Prostate gland (tissue), 2 donors: ENCODE measurements at regions not wholly inside any gene's neighbourhood (a gene's known extent, or its start where the extent isn't known, plus 50 kb on each side); places are given as distances from the start of the nearest gene placed in this dataset.
"Not testable (repeated sequence)": the region's sequence is repeated elsewhere in the genome, so short reads cannot be mapped to it uniquely, and the experiment has no call there.

Experiments used
- DNase-seq: peaks from one replicate; pipeline ENCODE4 v3.0.0-alpha.2; 2019; ENCODE audit warnings: low spot score
- H3K27ac ChIP-seq, 2 donors: fragments of 200-600 bp; sonication (generic); 2 replicates each; pipeline ENCODE4 v1.5.1; 2017 to 2019
- H3K27me3 ChIP-seq: fragments of 200-600 bp; sonication (generic); replicated peaks from 2 replicates; pipeline ENCODE4 v1.5.1; 2019; ENCODE audit not compliant: insufficient read depth
- H3K36me3 ChIP-seq, 2 donors: fragments of 200-600 bp; sonication (generic); 1 replicate in 1 of 2; 2 replicates in 1 of 2; pipeline versions ENCODE4 v1.5.1 to v1.8.1; 2017 to 2019
- H3K4me1 ChIP-seq: fragments of 200-600 bp; sonication (generic); replicated peaks from 2 replicates; pipeline ENCODE4 v1.5.1; 2019
- H3K4me3 ChIP-seq, 2 donors: fragments of 200-600 bp; sonication (generic); 2 replicates each; pipeline ENCODE4 v1.5.1; 2017 to 2019
- H3K9me3 ChIP-seq: fragments of 200-600 bp; sonication (generic); 2 replicates; pipeline ENCODE4 v1.5.1; 2017
- WGBS: methylation state at CpG from one replicate; pipeline ENCODE4 v1.1.5; 2018; 5-methylcytosine and 5-hydroxymethylcytosine counted together
- intact Hi-C: fragments of 100-400 bp; cut with DNase I; formaldehyde crosslinking; loops from one replicate; pipeline ENCODE4 v1.14.2; 2022

DNA sequence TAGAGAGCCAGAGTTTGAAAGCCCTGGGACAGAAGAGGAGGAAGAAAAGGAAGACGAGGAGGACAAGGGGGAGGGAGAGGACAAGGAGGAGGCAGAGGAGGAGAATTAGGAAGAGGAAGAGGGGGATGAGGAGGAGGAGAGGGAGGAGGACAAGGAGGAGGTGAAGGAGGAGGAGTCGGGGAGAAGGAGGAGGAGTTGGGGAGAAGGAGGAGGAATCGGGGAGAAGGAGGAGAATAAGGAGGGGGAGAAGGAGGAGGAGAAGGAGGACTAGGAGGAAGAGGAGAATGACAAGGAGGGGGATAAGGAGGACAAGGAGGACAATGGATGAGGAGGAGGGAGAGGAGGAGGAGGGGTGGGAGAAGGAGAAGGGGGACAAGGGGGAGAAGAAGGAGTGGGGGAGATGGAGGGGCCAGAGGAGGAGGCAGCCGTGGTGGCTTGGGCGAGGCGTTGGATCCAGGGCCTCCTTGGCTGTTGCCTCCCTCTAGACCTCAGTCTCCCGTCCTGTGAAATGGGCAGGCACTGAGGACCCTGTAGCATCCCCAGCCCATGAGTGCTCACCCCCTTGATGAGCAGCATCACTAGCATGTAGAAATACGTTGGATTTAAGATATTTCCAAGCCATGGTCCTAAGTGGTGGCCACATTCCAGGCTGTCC, 179.6 kb downstream of the LMLN start:
- H3K27me3 ChIP-seq, H3K36me3 ChIP-seq, H3K27ac ChIP-seq, intact Hi-C loops, H3K4me3 ChIP-seq, DNase-seq, H3K9me3 ChIP-seq, H3K4me1 ChIP-seq: not testable (repeated sequence)
- 54% methylated on average over 8 of the region's 8 CpGs for WGBS

DNA sequence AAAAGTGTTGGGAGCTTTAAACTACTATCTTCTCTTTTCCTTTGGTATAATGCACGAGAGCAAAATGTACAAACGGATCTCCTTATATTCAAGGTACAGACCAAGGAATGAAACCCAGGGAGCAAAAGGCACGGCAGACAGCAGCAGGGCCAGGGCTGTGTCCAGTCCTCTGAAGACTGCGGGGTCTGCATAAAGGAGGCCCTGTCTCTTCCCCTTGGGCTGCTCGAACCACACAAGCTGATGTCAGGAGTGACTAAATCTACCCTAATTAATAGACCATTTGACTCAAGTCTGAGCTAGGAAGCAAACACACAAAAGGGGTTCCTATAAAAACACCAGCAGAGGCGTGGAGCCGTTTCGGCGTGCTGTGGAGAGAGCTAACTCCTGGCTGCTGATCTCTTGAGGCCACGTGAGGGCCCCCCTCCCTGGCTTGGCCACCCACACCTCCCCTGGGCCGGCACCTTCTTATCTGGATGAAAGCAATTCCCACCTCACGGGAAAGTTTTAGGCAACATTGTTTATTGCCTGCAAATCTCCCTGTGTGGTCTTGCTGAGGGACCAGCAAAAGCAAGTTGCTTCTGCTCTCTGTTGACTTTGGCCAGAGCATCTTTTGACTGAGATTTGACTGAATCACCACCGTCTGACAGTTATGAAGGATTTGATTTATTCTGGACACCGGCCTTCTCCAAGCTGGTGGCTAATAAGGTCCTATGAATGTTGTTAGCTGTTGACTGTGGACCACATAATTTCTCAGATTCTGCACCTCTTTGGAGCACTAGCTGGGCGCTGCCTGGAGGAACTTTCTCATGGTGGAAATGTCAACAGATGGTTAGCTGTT, 183.5 kb downstream of the LMLN start:
- H3K36me3 ChIP-seq, H3K27me3 ChIP-seq, H3K27ac ChIP-seq, H3K4me1 ChIP-seq, H3K9me3 ChIP-seq, intact Hi-C loops, H3K4me3 ChIP-seq, DNase-seq: not testable (repeated sequence)
- WGBS: 36% methylated on average over 11 of the region's 15 CpGs

DNA sequence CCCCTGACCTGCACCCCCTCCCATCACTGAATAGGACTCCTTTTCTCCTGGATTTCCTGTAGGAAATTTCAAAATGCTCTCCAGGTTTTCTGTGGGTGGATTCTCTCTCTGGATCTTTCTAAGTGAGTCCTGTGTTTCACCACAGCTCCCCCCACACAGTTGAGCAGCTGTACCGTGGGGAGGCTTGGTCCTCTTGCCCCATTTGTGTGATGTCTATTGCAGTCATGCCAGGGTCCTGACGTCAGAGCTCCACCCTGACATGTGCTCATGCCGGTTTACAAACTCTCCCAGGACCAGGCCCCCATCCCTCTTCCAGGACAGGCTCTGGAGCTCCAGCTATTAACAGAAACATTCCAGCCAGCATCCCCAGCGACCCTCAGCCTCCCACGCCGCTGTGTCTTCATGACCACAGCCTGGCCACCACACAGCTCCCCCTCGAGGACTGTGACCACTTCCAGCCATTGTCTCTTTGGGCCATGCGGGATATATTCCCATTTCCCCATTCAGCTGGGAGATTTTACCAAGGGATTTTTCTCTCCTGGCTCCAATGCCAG, 185.3 kb downstream of the LMLN start:
- H3K36me3 ChIP-seq, H3K4me1 ChIP-seq, H3K27ac ChIP-seq, intact Hi-C loops, H3K4me3 ChIP-seq, DNase-seq, H3K27me3 ChIP-seq, H3K9me3 ChIP-seq: not testable (repeated sequence)
- WGBS: 12% methylated on average over 3 of the region's 8 CpGs

DNA sequence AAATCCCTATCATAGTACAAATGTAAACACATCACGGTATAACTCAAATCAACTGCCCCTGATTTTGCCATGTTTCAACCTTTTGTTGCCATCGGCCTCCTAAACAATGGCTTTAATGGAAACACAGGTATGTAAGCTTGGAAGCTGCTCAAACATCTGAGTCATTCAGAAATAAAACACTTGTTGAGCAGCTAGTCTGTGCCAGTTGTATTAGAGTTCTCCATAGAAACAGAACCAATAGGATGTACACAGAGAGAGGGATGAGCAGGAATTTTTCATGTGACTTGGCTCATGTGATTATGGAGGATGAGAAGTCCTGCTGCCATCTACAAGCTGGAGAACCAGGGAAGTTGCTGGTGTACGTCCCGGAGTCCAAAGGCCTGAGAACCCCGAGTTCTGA, 186.1 kb downstream of the LMLN start:
- H3K27me3 ChIP-seq, intact Hi-C loops, H3K27ac ChIP-seq, H3K36me3 ChIP-seq, H3K4me3 ChIP-seq, H3K4me1 ChIP-seq, H3K9me3 ChIP-seq: not testable (repeated sequence)
- DNase-seq: peak; percentile 30
- 49% methylated on average over 5 of the region's 5 CpGs for WGBS

DNA sequence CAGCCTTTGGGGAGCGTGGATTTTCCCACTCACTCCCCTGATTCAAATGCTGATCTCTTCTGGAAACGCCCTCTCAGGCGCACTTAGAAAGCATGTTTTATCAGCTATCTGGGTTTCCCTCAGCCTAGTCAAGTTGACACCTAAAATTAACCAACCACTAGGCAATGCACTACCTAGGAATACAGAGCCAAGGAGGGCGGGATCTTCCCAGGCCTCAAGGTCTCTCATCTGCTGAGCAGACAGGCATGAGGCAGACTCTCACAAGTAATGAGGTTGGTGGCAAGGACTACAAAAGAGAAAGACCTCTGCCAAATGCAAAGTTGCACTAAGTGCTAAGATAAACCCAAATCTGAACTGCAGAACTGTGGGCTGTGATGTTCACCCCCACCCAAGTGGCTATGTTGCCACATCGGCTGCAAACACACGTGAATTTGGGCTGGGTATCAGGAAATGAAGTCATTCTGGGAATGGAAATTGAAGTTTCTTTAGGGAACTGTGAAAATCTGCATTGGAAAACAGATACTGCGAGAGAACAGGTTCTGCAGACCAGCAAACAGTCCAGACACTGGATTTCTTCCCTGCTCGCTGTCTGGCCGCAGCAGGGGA, 186.6 kb downstream of the LMLN start:
- H3K27ac ChIP-seq, H3K27me3 ChIP-seq, H3K9me3 ChIP-seq, DNase-seq, H3K4me1 ChIP-seq, H3K36me3 ChIP-seq, H3K4me3 ChIP-seq, intact Hi-C loops: not testable (repeated sequence)
- 68% methylated on average over 8 of the region's 9 CpGs for WGBS

DNA sequence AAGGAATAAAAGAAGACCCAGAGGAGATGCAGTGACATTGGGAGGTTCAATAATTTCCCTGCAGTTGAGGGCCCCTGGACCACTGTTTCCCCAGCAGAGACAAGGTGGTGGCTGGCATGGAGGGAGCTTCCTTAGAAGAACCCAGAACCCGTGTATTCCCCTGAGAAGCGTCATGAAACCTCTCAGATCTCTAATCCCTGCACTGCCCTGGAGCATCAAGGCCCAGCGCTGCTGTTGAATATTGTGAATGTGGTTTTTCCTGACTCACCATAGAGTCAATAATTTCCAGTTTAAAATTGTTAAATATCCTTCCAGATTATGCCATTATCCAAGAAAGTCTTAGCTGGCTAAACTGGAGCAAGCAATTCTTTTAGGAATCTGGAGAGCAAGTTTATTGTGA, 187.2 kb downstream of the LMLN start:
- H3K9me3 ChIP-seq: not testable (repeated sequence)

DNA sequence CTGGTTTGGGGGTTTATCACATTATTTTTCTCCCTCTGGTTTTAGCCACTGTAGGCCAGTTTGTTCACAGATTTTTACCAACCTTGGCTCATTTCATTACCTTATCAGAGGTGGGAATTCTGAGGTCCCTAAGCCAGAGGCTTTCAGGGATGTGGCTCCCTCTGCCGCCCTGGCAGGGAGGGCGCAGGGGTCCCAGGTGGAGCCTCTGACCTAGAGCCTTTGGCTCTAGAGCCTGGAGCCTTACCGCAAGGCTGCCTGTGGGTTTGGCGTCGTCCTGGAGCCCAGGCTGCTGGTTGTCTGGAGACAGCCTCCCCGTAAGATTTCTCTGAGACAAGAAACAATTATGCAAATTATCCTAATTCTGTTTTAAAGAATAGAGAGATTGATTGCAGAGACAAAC, 188.0 kb downstream of the LMLN start:
- intact Hi-C loops, H3K4me1 ChIP-seq, H3K9me3 ChIP-seq, DNase-seq, H3K4me3 ChIP-seq, H3K27ac ChIP-seq, H3K36me3 ChIP-seq, H3K27me3 ChIP-seq: not testable (repeated sequence)
- WGBS: 79% methylated on average over 6 of the region's 6 CpGs

More for the DNA sequence above, 187.2 kb downstream of the LMLN start:
- intact Hi-C loops, H3K4me3 ChIP-seq, H3K27me3 ChIP-seq, H3K27ac ChIP-seq, H3K36me3 ChIP-seq, DNase-seq, H3K4me1 ChIP-seq: not testable (repeated sequence)
- WGBS: 94% methylated on average over 3 of the region's 3 CpGs

DNA sequence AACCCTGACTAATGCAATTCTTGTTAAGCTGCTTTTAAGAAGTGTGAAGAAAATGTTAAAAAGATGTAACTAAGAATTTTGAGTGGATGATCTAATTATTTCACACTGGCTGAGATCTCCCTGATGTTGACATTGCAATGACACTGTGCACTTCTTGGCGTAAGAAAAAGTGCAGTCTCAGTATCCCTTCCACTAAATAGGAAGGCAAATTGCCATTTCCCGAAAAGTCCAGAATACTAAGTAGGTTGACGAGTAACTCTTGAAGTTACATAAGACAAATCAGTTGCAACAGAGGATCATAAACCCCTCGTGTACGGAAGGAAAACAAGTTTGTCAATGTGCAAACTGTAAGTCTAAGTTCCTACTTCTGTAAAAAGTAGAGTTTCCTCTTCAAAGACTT, 189.9 kb downstream of the LMLN start:
- H3K27ac ChIP-seq, H3K9me3 ChIP-seq, H3K36me3 ChIP-seq, H3K27me3 ChIP-seq, H3K4me3 ChIP-seq, H3K4me1 ChIP-seq, DNase-seq, intact Hi-C loops: not testable (repeated sequence)
- 46% methylated on average over 5 of the region's 5 CpGs for WGBS

DNA sequence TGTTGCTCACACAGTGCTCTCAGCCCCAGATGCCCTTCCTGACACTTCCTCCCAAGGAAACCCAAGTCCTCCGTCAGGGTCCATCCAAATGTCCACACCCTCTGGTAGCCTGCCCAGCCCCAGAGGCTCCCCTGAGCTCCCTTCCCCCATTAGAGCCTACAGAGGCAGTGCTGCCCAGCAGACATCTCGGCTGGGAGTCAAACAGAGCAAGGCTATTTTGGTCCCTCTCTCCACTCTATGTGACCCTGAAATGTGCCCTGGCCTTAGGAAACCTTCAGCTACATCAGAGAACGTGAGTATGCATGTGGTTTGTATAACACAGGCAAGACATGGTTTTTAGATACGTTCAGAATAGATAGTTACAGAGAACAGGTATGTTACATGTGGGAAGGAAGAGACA, 191.8 kb downstream of the LMLN start:
- H3K4me1 ChIP-seq, H3K9me3 ChIP-seq, H3K27ac ChIP-seq, H3K4me3 ChIP-seq, intact Hi-C loops, DNase-seq, H3K36me3 ChIP-seq, H3K27me3 ChIP-seq: not testable (repeated sequence)
- WGBS: 71% methylated on average over 4 of the region's 4 CpGs

DNA sequence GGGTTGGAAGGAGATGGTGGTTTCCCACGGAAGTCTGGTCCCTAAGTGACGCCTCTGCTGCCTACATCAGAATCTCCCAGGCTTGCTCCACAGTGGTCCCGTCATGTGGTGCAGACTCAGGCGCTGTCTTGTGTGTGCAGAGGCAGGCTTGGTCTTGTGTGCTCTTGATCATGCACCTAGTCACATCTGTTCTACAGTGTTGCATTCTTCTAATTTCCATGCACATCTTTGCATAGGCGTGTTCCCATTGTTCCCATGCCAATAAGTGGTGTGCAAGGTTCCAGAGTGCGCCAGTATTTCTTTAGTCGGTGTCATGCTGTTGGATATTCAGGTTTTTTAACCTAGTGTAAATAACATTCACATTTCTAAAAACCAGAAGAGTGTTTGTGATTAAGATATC, 195.8 kb downstream of the LMLN start:
- H3K36me3 ChIP-seq, DNase-seq, H3K9me3 ChIP-seq, H3K27ac ChIP-seq, H3K4me1 ChIP-seq, H3K27me3 ChIP-seq, H3K4me3 ChIP-seq, intact Hi-C loops: not testable (repeated sequence)
- 58% methylated on average over 4 of the region's 7 CpGs for WGBS

DNA sequence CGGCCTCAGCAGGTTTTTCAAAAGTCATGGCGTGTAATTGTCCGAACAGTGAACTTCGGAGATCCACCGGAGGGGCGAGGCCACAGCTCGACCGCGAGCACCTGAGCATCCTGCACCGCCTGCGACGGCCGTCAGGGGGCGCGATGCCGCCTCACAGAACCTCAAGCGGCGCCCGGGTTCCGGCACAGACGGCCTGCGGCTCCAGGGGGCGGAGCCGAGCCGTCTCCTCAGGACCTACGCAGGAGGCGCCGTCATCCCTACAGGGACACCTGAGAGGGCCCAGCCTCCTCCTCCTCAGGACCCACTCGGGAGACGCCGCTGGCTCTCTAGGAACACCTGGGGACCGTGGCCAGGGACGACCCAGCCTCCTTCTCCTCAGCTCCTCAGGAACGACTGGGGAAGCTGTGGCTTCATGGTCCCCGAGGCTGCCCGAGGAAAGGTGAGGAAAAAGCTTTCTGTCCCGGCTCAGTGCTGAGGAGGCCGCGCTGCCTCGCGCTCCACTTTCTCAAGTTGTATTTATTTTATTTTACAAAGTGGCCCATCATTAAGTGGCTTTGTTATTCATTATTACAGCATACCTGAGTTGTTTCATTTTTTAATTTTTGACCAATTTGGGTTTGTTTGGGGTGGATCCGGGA, 197.3 kb downstream of the LMLN start:
- H3K4me1 ChIP-seq, H3K27ac ChIP-seq, H3K36me3 ChIP-seq, intact Hi-C loops, DNase-seq, H3K27me3 ChIP-seq, H3K9me3 ChIP-seq, H3K4me3 ChIP-seq: not testable (repeated sequence)
- WGBS: no CpG with 5 or more reads among the region's 42 CpGs

DNA sequence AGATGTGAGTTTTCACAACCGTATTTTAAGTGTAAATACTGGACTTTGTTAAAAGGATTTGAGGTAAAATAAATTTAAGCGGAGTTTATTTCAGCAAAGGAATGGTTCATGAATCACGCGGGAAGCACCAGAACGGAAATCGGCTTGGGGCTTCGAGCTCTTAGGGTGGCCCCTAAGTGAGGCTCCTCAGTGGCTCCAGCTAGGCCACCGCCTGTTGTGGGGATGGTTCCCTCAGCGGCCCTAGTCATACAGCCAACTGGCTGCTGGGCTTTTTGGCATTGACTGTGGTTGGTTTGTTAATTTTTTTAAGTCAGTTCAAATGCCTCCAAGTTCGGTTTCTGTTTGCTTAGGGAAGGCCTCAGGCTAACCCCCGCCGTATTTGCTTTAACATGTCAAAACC, 198.0 kb downstream of the LMLN start:
- DNase-seq, H3K36me3 ChIP-seq, intact Hi-C loops, H3K27ac ChIP-seq, H3K4me3 ChIP-seq, H3K27me3 ChIP-seq, H3K4me1 ChIP-seq, H3K9me3 ChIP-seq: not testable (repeated sequence)
- 36% methylated on average over 9 of the region's 12 CpGs for WGBS
